GM18873 (cell line): ENCODE measurements at regions not wholly inside any gene's neighbourhood (a gene's known extent, or its start where the extent isn't known, plus 50 kb on each side); places are given as distances from the start of the nearest gene placed in this dataset.
A peak's percentile ranks its signal among the peaks of the same experiment; 100 is the strongest.

Source experiments
- ATAC-seq: cut with Tn5 transposase; IDR thresholded peaks from one replicate; pipeline ENCODE4 v1.9.1; 2021; ENCODE audit warnings: mild to moderate bottlenecking, moderate library complexity, moderate number of reproducible peaks; ENCODE audit not compliant: unreplicated experiment, low FRiP score

DNA sequence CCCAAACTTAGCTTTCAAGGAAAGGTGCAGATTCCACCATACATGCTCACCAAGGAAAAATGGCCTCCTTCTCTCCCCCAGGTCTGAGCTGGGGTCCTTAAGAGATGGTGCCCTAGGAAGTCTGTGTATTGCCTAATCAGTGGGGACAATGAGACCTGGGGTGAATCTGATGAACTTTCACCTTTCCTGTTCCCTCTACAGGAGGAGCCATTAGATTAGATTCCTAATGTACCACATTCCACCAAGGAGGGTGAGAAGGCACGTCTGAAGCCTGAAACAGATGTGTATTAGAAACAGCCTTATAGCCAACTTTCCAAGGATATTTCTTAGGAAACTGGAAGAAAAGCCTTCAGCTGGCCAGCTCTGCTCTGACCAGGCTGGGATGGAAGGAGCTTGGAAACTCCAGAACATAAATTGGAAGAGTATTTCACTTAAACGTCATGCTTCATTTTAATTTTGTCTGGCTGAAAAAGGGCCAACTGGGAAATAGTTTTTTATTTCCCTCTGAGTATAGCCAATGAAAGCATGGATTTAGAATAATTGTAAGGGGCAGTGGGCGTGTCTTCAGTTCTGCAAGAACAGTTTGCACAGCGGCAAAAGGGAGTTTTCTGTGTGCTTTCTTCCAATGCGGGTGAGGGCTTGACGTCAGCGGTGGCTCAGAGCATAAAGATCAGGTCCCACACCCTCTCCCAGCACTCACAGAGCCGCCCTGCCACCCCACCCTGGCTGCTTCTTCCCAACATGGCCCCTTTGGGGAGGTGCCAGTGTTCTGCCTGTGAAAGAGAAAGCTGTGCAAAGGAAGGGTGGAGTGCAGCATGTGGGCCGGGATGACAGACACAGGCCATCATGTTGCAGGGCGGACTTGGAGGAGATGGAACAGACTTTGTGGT is 210.9 kb downstream of the ESM1 start:
- no peak for ATAC-seq

- ATAC-seq, result no peak
Measured at GRCh38 chr5:54772684-54773083, 212.7 kb downstream of the ESM1 start.

- ATAC-seq, result no peak
Measured at GRCh38 chr5:54772231-54772630, 213.2 kb downstream of the ESM1 start.

DNA sequence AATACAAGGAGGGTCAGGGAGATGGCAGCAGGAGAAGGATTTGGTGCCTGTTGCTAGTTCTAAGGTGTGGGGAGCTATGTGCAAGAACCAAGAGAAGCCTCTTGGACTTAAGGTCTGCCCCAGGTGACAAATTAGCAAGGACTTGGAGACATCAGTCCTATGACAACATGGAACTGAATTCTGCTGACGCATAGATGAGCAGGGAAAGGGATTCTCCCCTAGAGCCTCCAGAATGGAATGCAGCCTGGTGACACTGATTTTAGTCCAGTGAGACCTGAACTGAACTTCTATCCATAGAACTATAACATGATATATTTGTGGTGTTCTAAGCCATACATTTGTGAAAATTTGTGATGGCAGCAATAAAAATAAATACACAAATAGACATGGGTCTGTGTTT is 215.6 kb downstream of the ESM1 start:
- ATAC-seq, result no peak

- no peak for ATAC-seq
Measured at GRCh38 chr5:54769072-54769471, 216.3 kb downstream of the ESM1 start.

DNA sequence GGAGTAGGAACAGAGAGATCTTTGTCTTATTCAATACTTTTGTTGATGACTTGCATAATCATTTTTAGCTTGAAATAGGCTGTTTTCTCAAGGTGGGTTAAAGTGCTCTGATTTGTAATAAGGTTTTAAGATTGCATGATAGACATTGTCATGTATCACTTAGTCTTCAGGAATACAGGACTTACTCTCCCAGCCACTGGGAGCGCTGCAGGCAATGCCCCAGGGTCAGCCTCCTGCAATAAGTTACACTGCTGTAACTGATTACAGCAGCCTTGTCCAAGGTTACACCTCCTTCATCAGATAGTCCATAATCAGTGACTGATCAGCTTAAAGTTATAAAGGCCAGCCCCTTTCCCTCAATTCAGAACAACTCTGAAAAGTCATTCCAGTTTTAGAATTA is 218.6 kb downstream of the ESM1 start:
- ATAC-seq, result no peak

GRCh38 chr5:54765165-54766028 is 220.0 kb downstream of the ESM1 start:
- ATAC-seq, result no peak

DNA sequence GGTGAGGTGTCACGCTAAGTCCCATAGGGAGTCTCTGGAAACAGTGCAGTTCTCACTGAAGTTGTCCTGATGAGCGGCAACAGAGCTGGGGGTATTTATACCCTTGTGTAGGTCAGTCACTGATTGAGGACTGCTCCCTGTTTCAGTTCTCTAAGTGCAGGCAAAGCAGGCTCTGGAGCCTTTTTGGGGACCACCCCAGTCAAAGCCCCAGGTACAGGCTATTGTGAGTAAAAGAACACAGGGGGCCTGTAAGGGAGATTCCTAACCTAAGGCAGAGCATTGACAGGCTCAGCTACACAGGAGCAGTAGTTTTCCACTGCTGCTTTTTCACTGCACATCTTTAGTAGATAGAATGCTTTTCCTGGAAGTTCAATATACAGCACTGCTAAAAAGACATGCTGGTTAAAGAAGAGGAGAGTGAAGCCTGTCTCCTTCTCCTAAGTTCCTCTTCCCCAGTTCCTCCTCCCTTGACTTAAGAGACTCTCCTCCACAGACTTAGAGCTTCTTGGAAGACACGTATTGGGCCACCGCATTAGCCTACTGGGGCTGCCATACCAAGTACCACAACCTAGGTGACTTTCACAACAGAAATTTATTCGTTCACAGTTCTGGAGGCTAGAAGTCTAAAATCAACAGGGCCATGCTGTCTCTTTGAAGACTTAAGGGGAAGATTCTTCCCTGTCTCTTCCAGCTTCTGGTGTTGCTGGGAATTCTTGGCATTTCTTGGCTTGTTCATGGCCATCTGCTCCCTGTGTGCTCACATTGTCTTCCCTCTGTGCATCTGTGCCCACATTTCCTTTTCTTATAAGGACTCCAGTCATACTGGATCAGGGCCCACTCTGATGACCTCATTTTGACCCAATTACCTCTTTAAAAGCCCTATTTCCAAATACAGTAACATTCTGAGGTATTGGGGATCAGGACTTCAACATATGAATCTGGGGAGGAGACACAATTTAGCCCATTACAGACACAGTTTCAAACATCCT is 221.0 kb downstream of the ESM1 start:
- ATAC-seq, result no peak

GRCh38 chr5:54761213-54761701 is 224.1 kb downstream of the ESM1 start:
- no peak for ATAC-seq

DNA sequence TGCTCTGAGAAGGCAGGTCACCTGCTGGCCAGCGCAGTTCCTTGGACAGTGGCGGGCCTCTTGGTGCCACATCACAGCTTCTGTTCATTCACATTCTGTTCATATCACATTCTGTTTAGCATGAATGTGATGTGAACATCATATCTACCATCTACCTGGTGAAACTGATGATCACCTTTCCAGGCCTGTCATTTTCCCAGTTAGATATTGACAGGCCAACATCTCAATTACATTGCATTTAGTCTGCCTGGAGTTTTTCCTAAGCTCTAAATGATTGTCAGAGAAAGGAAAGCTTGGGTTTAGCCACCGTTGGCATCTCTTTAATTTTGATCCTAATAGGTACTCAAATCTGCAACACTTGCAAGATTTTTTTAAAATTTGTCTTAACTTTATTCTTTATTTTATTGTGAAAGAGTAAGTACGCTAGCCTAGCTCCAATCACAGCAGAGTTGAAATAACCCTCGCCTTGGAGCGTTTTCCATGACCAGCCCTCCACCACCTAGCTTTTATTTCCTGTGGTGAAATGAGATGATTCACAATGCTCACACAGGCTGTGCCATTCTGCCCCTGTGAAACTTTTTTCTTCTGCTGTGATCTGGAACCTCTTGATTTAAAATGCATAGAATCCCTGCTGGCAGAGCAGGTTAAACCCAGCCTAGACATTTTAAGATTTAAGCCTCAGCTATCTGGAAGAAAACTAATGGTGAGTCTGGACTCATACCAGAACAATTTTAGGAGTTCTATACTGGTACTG is 225.0 kb downstream of the ESM1 start:
- ATAC-seq, result no peak

DNA sequence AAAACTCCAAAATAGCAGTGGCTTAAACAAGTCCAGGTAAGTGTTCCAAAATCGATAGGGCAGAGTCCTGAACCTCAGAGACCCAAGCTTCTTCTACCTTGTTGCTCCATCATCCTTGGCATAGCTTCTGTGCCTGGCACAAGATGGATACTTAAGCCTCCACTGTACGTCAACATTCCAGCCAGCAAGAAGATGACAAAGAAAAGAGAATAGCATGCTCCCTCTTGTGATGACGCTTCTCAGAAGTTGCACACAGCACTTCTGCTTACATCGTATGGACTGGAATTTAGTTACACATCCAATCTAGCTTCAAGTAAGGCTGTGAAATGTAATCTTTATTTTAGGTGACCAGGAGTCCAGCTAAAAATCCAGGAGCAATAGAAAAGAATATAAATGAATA is 227.4 kb downstream of the ESM1 start:
- ATAC-seq, result no peak

- no peak for ATAC-seq
Measured at GRCh38 chr5:54757541-54757940, 227.9 kb downstream of the ESM1 start.

- no peak for ATAC-seq
Measured at GRCh38 chr5:54756796-54757402, 228.5 kb downstream of the ESM1 start.

DNA sequence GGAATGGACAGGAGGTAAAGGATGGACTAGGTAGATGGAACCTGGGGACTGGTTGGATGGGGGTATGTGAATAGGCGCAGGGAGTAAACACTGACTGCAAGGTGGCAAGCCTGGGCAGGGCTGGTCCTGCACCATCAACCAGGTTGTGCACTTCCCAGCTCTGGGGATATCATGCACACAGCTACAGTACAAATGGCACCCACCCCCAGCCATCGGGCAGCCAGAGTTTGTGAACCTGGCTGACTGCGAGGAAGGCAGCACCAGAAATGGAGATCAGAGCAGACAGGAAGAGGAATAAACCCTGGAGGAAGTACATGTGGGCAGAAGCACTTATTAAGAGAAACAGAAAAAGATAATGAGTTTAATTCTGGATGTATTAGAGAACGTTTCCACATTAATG is 229.1 kb downstream of the ESM1 start:
- no peak for ATAC-seq

DNA sequence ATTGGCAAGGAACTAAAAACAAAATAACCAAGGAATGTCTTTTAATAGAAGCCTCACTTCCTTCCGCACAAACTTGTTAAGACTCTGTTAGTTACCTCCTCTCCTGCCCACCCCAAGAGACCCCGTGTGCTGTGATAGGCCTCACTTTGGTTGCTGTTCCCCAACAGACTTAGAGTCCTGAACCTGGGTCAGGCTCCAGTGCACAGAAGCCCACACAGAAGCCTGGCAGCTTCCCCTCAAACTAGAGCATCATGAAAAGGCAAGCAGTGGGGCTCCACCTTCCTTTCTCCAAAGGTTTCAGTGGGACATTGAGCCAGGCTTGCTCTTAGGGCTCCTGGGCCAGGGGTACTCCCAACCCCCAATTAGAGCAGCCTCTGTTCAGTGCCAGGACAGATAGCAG is 230.5 kb downstream of the ESM1 start:
- no peak for ATAC-seq

- no peak for ATAC-seq
Measured at GRCh38 chr5:54754420-54754819, 231.0 kb downstream of the ESM1 start.

- ATAC-seq, result no peak
Measured at GRCh38 chr5:54753753-54754152, 231.6 kb downstream of the ESM1 start.

- ATAC-seq, result peak; percentile 62
Measured at GRCh38 chr5:54753034-54753433, 232.4 kb downstream of the ESM1 start.

- no peak for ATAC-seq
Measured at GRCh38 chr5:54748527-54748926, 231.0 kb downstream of the SNX18 start.
